OCI-LY7 (cell line): ENCODE measurements at regions not wholly inside any gene's neighbourhood (a gene's known extent, or its start where the extent isn't known, plus 50 kb on each side); places are given as distances from the start of the nearest gene placed in this dataset.

Experiments used
- BruUV-seq: library from RNA; stranded (reverse); fragments of 400-500 nt; replicated peaks from 2 replicates; lab custom pipeline; 2021; lab: Mats Ljungman, UMichigan
- CTCF ChIA-PET: fragments of 300-600 bp; sonication (Branson Sonifier 250); formaldehyde crosslinking; loops from one replicate; lab custom pipeline; 2022; ENCODE audit warnings: antibody characterized with exemption; ENCODE audit not compliant: unreplicated experiment; lab: Charles Lee
- POLR2A ChIA-PET: fragments of 300-600 bp; sonication (Branson Sonifier 250); formaldehyde crosslinking; loops from one replicate; lab custom pipeline; 2022; ENCODE audit warnings: antibody characterized with exemption; lab: Charles Lee
- DNase-seq: peaks from one replicate; pipeline ENCODE4 v3.0.0-alpha.2; 2015; ENCODE audit warnings: low spot score
- H2AFZ ChIP-seq: fragments of 200-600 bp; sonication (generic), shearing (Covaris generic); 2 replicates; pipeline ENCODE4 v1.6.1; 2014; ENCODE audit warnings: mild to moderate bottlenecking, antibody characterized with exemption, low read length, moderate library complexity
- H3K27ac ChIP-seq: fragments of 200-600 bp; sonication (generic); 2 replicates; pipeline ENCODE4 v1.5.1; 2014; ENCODE audit warnings: mixed run types, low read depth, mild to moderate bottlenecking, moderate library complexity, low read length, inconsistent platforms; ENCODE audit not compliant: poor library complexity, severe bottlenecking
- H3K36me3 ChIP-seq: fragments of 200-600 bp; sonication (generic); 2 replicates; pipeline ENCODE4 v1.6.1; 2014; ENCODE audit warnings: mild to moderate bottlenecking, antibody characterized with exemption, low read length, moderate library complexity, mixed read lengths; ENCODE audit not compliant: insufficient read depth
- H3K4me1 ChIP-seq: fragments of 200-600 bp; sonication (generic); 2 replicates; pipeline ENCODE4 v1.5.1; 2014; ENCODE audit warnings: mild to moderate bottlenecking, low read length; ENCODE audit not compliant: insufficient read depth, poor library complexity, severe bottlenecking
- H3K4me2 ChIP-seq: fragments of 200-600 bp; sonication (generic); 2 replicates; pipeline ENCODE4 v1.6.1; 2014; ENCODE audit warnings: mild to moderate bottlenecking, low read length
- H3K4me3 ChIP-seq: fragments of 200-600 bp; sonication (generic); 2 replicates; pipeline ENCODE4 v1.5.1; 2014; ENCODE audit warnings: mild to moderate bottlenecking, low read depth, low read length; ENCODE audit not compliant: poor library complexity, severe bottlenecking
- H3K79me2 ChIP-seq: fragments of 200-600 bp; sonication (generic); 2 replicates; pipeline ENCODE4 v1.6.1; 2016; ENCODE audit warnings: low read depth, mild to moderate bottlenecking, low read length, moderate library complexity, mixed read lengths; ENCODE audit not compliant: insufficient read depth
- H3K9me2 ChIP-seq: fragments of 200-600 bp; sonication (generic); 2 replicates; pipeline ENCODE4 v1.6.1; 2016; ENCODE audit warnings: mild to moderate bottlenecking, low read length, mixed read lengths; ENCODE audit not compliant: insufficient read depth
- H3K9me3 ChIP-seq: fragments of 200-600 bp; sonication (generic); 2 replicates; pipeline ENCODE4 v1.6.1; 2014; ENCODE audit warnings: mild to moderate bottlenecking, mixed run types, low read length, mixed read lengths
- H4K20me1 ChIP-seq: fragments of 200-600 bp; sonication (generic); 2 replicates; pipeline ENCODE4 v1.6.1; 2014; ENCODE audit warnings: mild to moderate bottlenecking, antibody characterized with exemption, low read length, moderate library complexity, mixed read lengths; ENCODE audit not compliant: insufficient read depth
- CTCF ChIP-seq: fragments of 200-600 bp; sonication (generic); conservative IDR thresholded peaks from 2 replicates; pipeline ENCODE4 v1.5.1; 2014; ENCODE audit warnings: mild to moderate bottlenecking, antibody characterized with exemption, low read length, moderate library complexity, mixed read lengths
- EZH2phosphoT487 ChIP-seq: fragments of 200-600 bp; sonication (generic); IDR thresholded peaks from 2 replicates; pipeline ENCODE4 v1.6.1; 2018; ENCODE audit warnings: low read depth, borderline replicate concordance, mild to moderate bottlenecking, mixed run types, antibody characterized with exemption, low read length, moderate library complexity, mixed read lengths
- intact Hi-C: fragments of 100-400 bp; cut with micrococcal nuclease; formaldehyde crosslinking; loops from one replicate; pipeline ENCODE4 v1.10.0; 2022; ENCODE audit not compliant: unreplicated experiment

GRCh38 chr3:166187237-166187636 is 350.0 kb upstream of the BCHE start:
- no peak overlapping the region for H3K4me3 ChIP-seq
- H3K9me3 ChIP-seq, result no peaks in the 10 kb centered on the region
- no peaks in the 10 kb centered on the region for H4K20me1 ChIP-seq
- H3K4me1 ChIP-seq, result no peaks in the 10 kb centered on the region
- DNase-seq, result no peak
- no peak overlapping the region for H2AFZ ChIP-seq
- no peaks in the 10 kb centered on the region for H3K9me2 ChIP-seq
- ChIA-PET CTCF (no interaction called here), POLR2A (interaction anchor here (0.6 to 2.1 kb wide), 2 partner anchors 9 to 601 kb away, joined by 4 read pairs; no protein-coding TSS in a partner anchor)
- intact Hi-C loops, result no loop called here
- H3K79me2 ChIP-seq, result no peaks in the 10 kb centered on the region
- H3K27ac ChIP-seq, result no peak overlapping the region
- H3K36me3 ChIP-seq, result no peaks in the 10 kb centered on the region
- BruUV-seq, result no TSS peak
- no peak for TF ChIP-seq EZH2phosphoT487
- no peak for TF ChIP-seq CTCF
- no peak overlapping the region for H3K4me2 ChIP-seq

- Histone ChIP-seq H2AFZ (no peak overlapping the region), H4K20me1 (no peaks in the 10 kb centered on the region), H3K27ac (no peak overlapping the region), H3K4me1 (no peaks in the 10 kb centered on the region), H3K79me2 (no peaks in the 10 kb centered on the region), H3K9me2 (no peaks in the 10 kb centered on the region), H3K9me3 (no peaks in the 10 kb centered on the region), H3K4me3 (no peak overlapping the region), H3K36me3 (no peaks in the 10 kb centered on the region), H3K4me2 (no peak overlapping the region)
- CTCF ChIA-PET, result no interaction called here
- no TSS peak for BruUV-seq
- TF ChIP-seq CTCF (no peak), EZH2phosphoT487 (no peak)
- intact Hi-C loops, result no loop called here
- POLR2A ChIA-PET, result no interaction called here
- no peak for DNase-seq
These were observed 348.8 kb upstream of the BCHE start for GRCh38 chr3:166186003-166186402.

- Histone ChIP-seq H3K4me3 (no peak overlapping the region), H3K79me2 (no peaks in the 10 kb centered on the region), H3K4me2 (no peak overlapping the region), H2AFZ (no peak overlapping the region), H3K36me3 (no peaks in the 10 kb centered on the region), H3K27ac (no peak overlapping the region), H3K9me2 (no peaks in the 10 kb centered on the region), H3K4me1 (no peaks in the 10 kb centered on the region), H3K9me3 (no peaks in the 10 kb centered on the region), H4K20me1 (no peaks in the 10 kb centered on the region)
- POLR2A ChIA-PET, result no interaction called here
- CTCF ChIA-PET, result no interaction called here
- TF ChIP-seq CTCF (no peak), EZH2phosphoT487 (no peak)
- no peak for DNase-seq
- BruUV-seq, result no TSS peak
- intact Hi-C loops, result no loop called here
These were observed 339.9 kb upstream of the BCHE start for GRCh38 chr3:166177130-166177529.
